ENCODE measurements at regions not wholly inside any gene's neighbourhood (a gene's known extent, or its start where the extent isn't known, plus 50 kb on each side); places are given as distances from the start of the nearest gene placed in this dataset.
"Not testable (repeated sequence)": the region's sequence is repeated elsewhere in the genome, so short reads cannot be mapped to it uniquely, and the experiment has no call there.

- intact Hi-C loops (cut with micrococcal nuclease): no loop called here
These were observed 526.0 kb upstream of the SPRY2 start for GRCh38 chr13:80866921-80867320.

GRCh38 chr13:80865329-80865728 lies 524.4 kb upstream of the SPRY2 start:
- intact Hi-C loops (cut with micrococcal nuclease): no loop called here

GRCh38 chr13:80862456-80862855 lies 521.5 kb upstream of the SPRY2 start:
- intact Hi-C loops (cut with micrococcal nuclease): no loop called here

GRCh38 chr13:80860845-80861244 lies 519.9 kb upstream of the SPRY2 start:
- intact Hi-C loops (cut with micrococcal nuclease): no loop called here

GRCh38 chr13:80858131-80858530 lies 517.2 kb upstream of the SPRY2 start:
- intact Hi-C loops (cut with micrococcal nuclease): no loop called here

GRCh38 chr13:80857321-80857720 lies 516.4 kb upstream of the SPRY2 start:
- intact Hi-C loops (cut with micrococcal nuclease): no loop called here

- intact Hi-C loops (cut with micrococcal nuclease): no loop called here
These were observed 509.8 kb upstream of the SPRY2 start for GRCh38 chr13:80850771-80851170.

- intact Hi-C loops (cut with micrococcal nuclease): no loop called here
These were observed 503.2 kb upstream of the SPRY2 start for GRCh38 chr13:80844164-80844563.

GRCh38 chr13:80841414-80841813 lies 500.5 kb upstream of the SPRY2 start:
- intact Hi-C loops (cut with micrococcal nuclease): no loop called here

- intact Hi-C loops (cut with micrococcal nuclease): no loop called here
These were observed 499.5 kb upstream of the SPRY2 start for GRCh38 chr13:80840316-80840976.

- intact Hi-C loops (cut with micrococcal nuclease): no loop called here
These were observed 495.0 kb upstream of the SPRY2 start for GRCh38 chr13:80835902-80836301.

GRCh38 chr13:80830431-80830830 lies 489.5 kb upstream of the SPRY2 start:
- intact Hi-C loops (cut with micrococcal nuclease): no loop called here

- intact Hi-C loops (cut with micrococcal nuclease): no loop called here
These were observed 487.8 kb upstream of the SPRY2 start for GRCh38 chr13:80828759-80829158.

- intact Hi-C loops (cut with micrococcal nuclease): no loop called here
These were observed 484.4 kb upstream of the SPRY2 start for GRCh38 chr13:80825276-80825675.

GRCh38 chr13:80824229-80824628 lies 483.3 kb upstream of the SPRY2 start:
- intact Hi-C loops (cut with micrococcal nuclease): no loop called here

- intact Hi-C loops (cut with micrococcal nuclease): no loop called here
These were observed 482.5 kb upstream of the SPRY2 start for GRCh38 chr13:80823472-80823871.

GRCh38 chr13:80821466-80821865 lies 480.5 kb upstream of the SPRY2 start:
- intact Hi-C loops (cut with micrococcal nuclease): no loop called here

- intact Hi-C loops (cut with micrococcal nuclease): no loop called here
These were observed 477.1 kb upstream of the SPRY2 start for GRCh38 chr13:80817979-80818378.

GRCh38 chr13:80814541-80814940 lies 473.6 kb upstream of the SPRY2 start:
- intact Hi-C loops (cut with micrococcal nuclease): no loop called here

- intact Hi-C loops (cut with micrococcal nuclease): not testable (repeated sequence)
These were observed 469.4 kb upstream of the SPRY2 start for GRCh38 chr13:80810294-80810693.

- intact Hi-C loops (cut with micrococcal nuclease): no loop called here
These were observed 462.0 kb upstream of the SPRY2 start for GRCh38 chr13:80802946-80803345.

- intact Hi-C loops (cut with micrococcal nuclease): no loop called here
These were observed 457.7 kb upstream of the SPRY2 start for GRCh38 chr13:80798576-80799133.

GRCh38 chr13:80787604-80788003 lies 446.7 kb upstream of the SPRY2 start:
- intact Hi-C loops (cut with micrococcal nuclease): no loop called here

Measured in T-helper 2 cell treated with Interferon-gamma antibody and Interleukin-4, amounts not matched to agents 100 ng/mL and 5 ng/mL, for 36 hours (primary cell).